Suprapubic skin (tissue), 4 donors: ENCODE measurements at regions not wholly inside any gene's neighbourhood (a gene's known extent, or its start where the extent isn't known, plus 50 kb on each side); places are given as distances from the start of the nearest gene placed in this dataset.

Experiments used
- CTCF ChIP-seq, 2 donors: fragments of 200-600 bp in 1 of 2; fragments of 450-650 bp in 1 of 2; sonication (generic) in 1 of 2; IDR thresholded peaks; one replicate each; pipeline ENCODE4 v1.5.1; 2016 to 2019; ENCODE audit warnings: antibody characterized with exemption in 2 of 2, mild to moderate bottlenecking in 1 of 2, moderate library complexity in 1 of 2
- POLR2A ChIP-seq, 2 donors: fragments of 450-650 bp; IDR thresholded peaks; one replicate each; pipeline ENCODE4 v1.6.1; 2017; ENCODE audit warnings: antibody characterized with exemption in 2 of 2, mild to moderate bottlenecking in 2 of 2, moderate library complexity in 2 of 2
- POLR2AphosphoS5 ChIP-seq, 3 donors: sonication (generic); formaldehyde crosslinking; IDR thresholded peaks; one replicate each; pipeline ENCODE4 v1.6.1; 2017; ENCODE audit warnings: antibody characterized with exemption in 3 of 3

- TF ChIP-seq CTCF (IDR thresholded peaks at IDR 0.05) (no peak), POLR2A (IDR thresholded peaks at IDR 0.05) (no peak), POLR2AphosphoS5 (IDR thresholded peaks at IDR 0.05) (no peak)
Measured at GRCh38 chr19:27722625-27723024, 1490.3 kb downstream of the UQCRFS1 start.
